ENCODE measurements at regions not wholly inside any gene's neighbourhood (a gene's known extent, or its start where the extent isn't known, plus 50 kb on each side); places are given as distances from the start of the nearest gene placed in this dataset.

DNA sequence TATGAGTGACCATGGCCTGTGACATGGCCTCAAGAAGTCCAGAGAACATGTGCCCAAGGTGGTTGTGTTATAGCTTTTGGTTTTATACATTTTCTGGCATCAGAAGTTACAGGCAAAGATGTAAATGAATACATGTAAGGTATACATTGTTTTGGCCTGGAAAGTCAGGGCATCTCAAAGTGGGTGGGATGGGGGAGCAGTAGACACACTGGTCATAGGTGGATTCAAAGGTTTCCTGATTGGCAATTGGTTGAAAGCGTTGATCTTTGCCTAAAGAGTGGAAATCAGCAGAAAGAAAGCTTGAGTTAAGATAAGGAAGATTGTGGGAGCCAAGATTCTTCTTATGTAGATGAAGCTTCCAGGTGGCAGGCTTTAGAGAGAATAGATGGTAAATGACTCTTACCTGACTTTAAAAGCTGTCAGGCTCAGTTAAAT lies 62.1 kb upstream of the DYNAP start:
- TF ChIP-seq HNF4A (conservative IDR thresholded peaks at IDR 0.05): no peak
- no peak for TF ChIP-seq HNF4G (IDR thresholded peaks at IDR 0.05)
- TF ChIP-seq FOXA1 (IDR thresholded peaks at IDR 0.05): no peak
- TF ChIP-seq NR2F2 (IDR thresholded peaks at IDR 0.05): no peak
- no peak for TF ChIP-seq EGR1 (IDR thresholded peaks at IDR 0.05; ENCODE audit: low read depth in 2 of 2)
- no peak for TF ChIP-seq GABPA (IDR thresholded peaks at IDR 0.05 in 1 of 2, conservative IDR thresholded peaks at IDR 0.05 in 1 of 2)
- TF ChIP-seq, protein P1, sequence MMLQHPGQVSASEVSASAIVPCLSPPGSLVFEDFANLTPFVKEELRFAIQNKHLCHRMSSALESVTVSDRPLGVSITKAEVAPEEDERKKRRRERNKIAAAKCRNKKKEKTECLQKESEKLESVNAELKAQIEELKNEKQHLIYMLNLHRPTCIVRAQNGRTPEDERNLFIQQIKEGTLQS (IDR thresholded peaks at IDR 0.05): no peak
- TF ChIP-seq, protein P2, sequence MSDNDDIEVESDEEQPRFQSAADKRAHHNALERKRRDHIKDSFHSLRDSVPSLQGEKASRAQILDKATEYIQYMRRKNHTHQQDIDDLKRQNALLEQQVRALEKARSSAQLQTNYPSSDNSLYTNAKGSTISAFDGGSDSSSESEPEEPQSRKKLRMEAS (IDR thresholded peaks at IDR 0.05): no peak
- TF ChIP-seq TAF1 (conservative IDR thresholded peaks at IDR 0.05): no peak
- TF ChIP-seq YY1 (IDR thresholded peaks at IDR 0.05): no peak
- TF ChIP-seq, protein P3, sequence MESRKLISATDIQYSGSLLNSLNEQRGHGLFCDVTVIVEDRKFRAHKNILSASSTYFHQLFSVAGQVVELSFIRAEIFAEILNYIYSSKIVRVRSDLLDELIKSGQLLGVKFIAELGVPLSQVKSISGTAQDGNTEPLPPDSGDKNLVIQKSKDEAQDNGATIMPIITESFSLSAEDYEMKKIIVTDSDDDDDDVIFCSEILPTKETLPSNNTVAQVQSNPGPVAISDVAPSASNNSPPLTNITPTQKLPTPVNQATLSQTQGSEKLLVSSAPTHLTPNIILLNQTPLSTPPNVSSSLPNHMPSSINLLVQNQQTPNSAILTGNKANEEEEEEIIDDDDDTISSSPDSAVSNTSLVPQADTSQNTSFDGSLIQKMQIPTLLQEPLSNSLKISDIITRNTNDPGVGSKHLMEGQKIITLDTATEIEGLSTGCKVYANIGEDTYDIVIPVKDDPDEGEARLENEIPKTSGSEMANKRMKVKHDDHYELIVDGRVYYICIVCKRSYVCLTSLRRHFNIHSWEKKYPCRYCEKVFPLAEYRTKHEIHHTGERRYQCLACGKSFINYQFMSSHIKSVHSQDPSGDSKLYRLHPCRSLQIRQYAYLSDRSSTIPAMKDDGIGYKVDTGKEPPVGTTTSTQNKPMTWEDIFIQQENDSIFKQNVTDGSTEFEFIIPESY (IDR thresholded peaks at IDR 0.05): no peak
- TF ChIP-seq, protein P4, sequence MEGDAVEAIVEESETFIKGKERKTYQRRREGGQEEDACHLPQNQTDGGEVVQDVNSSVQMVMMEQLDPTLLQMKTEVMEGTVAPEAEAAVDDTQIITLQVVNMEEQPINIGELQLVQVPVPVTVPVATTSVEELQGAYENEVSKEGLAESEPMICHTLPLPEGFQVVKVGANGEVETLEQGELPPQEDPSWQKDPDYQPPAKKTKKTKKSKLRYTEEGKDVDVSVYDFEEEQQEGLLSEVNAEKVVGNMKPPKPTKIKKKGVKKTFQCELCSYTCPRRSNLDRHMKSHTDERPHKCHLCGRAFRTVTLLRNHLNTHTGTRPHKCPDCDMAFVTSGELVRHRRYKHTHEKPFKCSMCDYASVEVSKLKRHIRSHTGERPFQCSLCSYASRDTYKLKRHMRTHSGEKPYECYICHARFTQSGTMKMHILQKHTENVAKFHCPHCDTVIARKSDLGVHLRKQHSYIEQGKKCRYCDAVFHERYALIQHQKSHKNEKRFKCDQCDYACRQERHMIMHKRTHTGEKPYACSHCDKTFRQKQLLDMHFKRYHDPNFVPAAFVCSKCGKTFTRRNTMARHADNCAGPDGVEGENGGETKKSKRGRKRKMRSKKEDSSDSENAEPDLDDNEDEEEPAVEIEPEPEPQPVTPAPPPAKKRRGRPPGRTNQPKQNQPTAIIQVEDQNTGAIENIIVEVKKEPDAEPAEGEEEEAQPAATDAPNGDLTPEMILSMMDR (IDR thresholded peaks at IDR 0.05; ENCODE audit: low read depth, low read length, missing input control): no peak
- no peak for TF ChIP-seq SP1 (IDR thresholded peaks at IDR 0.05)
- no peak for TF ChIP-seq JUND (IDR thresholded peaks at IDR 0.05)
- TF ChIP-seq RAD21 (IDR thresholded peaks at IDR 0.05): no peak
- TF ChIP-seq, protein P5, sequence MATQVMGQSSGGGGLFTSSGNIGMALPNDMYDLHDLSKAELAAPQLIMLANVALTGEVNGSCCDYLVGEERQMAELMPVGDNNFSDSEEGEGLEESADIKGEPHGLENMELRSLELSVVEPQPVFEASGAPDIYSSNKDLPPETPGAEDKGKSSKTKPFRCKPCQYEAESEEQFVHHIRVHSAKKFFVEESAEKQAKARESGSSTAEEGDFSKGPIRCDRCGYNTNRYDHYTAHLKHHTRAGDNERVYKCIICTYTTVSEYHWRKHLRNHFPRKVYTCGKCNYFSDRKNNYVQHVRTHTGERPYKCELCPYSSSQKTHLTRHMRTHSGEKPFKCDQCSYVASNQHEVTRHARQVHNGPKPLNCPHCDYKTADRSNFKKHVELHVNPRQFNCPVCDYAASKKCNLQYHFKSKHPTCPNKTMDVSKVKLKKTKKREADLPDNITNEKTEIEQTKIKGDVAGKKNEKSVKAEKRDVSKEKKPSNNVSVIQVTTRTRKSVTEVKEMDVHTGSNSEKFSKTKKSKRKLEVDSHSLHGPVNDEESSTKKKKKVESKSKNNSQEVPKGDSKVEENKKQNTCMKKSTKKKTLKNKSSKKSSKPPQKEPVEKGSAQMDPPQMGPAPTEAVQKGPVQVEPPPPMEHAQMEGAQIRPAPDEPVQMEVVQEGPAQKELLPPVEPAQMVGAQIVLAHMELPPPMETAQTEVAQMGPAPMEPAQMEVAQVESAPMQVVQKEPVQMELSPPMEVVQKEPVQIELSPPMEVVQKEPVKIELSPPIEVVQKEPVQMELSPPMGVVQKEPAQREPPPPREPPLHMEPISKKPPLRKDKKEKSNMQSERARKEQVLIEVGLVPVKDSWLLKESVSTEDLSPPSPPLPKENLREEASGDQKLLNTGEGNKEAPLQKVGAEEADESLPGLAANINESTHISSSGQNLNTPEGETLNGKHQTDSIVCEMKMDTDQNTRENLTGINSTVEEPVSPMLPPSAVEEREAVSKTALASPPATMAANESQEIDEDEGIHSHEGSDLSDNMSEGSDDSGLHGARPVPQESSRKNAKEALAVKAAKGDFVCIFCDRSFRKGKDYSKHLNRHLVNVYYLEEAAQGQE (IDR thresholded peaks at IDR 0.05): no peak
- no peak for TF ChIP-seq FOXA2 (IDR thresholded peaks at IDR 0.05)
- TF ChIP-seq RXRA (IDR thresholded peaks at IDR 0.05): no peak
- Histone ChIP-seq H3K9me3 (ENCODE audit: control insufficient read depth in 4 of 4, low read length in 3 of 4) (no peaks in the 10 kb centered on the region), H3K4me3 (ENCODE audit: low read depth in 1 of 3, low read length in 3 of 3) (no peak overlapping the region), H3K27me3 (ENCODE audit: control insufficient read depth in 4 of 4, insufficient read depth in 4 of 4, low read length in 3 of 4) (no peaks in the 10 kb centered on the region), H3K4me1 (ENCODE audit: control insufficient read depth in 4 of 4, insufficient read depth in 4 of 4, low read length in 3 of 4) (no peaks in the 10 kb centered on the region), H3K27ac (ENCODE audit: low read depth in 1 of 2, low read length in 2 of 2) (no peak overlapping the region), H3K36me3 (ENCODE audit: control insufficient read depth in 4 of 4, insufficient read depth in 3 of 4, low read depth in 1 of 4, low read length in 3 of 4) (no peaks in the 10 kb centered on the region), H3K9ac (ENCODE audit: low read depth in 1 of 2, low read length in 2 of 2) (no peak overlapping the region)
- 40% methylated on average over 1 of the region's 1 CpG for WGBS
- no peak for DNase-seq (ENCODE audit: low spot score)

Data from liver (tissue), 8 donors.